HG02610 (cell line): ENCODE measurements at regions not wholly inside any gene's neighbourhood (a gene's known extent, or its start where the extent isn't known, plus 50 kb on each side); places are given as distances from the start of the nearest gene placed in this dataset.

ENCODE experiments used
- ATAC-seq: cut with Tn5 transposase; IDR thresholded peaks from one replicate; pipeline ENCODE4 v1.9.1; 2021; ENCODE audit warnings: mild to moderate bottlenecking, moderate library complexity; ENCODE audit not compliant: unreplicated experiment

DNA sequence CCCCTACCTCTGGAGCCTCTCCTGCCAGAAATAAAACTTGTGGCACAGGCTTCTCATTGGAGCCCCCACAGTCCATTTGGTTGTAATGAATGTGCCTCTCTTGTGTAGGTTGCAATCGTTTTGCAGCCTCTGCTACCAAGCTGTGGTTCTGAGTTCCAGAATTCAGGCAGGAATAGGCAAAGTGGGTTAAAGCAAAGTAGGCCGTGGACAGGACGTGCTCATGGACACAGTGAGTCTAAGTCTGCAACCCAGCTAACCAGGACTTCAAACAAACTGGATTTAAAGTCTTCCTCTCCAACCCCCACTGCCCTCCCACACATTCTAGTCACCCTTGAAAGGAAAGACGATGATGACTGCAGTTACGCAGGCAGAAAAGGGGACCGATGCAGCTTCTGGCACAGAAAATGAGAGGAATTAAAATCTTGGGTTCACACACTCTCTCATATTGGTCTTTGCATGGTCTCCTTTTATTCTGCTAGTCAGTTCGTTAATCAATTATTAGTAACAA is 260.0 kb downstream of the PIK3R1 start:
- no peak for ATAC-seq

DNA sequence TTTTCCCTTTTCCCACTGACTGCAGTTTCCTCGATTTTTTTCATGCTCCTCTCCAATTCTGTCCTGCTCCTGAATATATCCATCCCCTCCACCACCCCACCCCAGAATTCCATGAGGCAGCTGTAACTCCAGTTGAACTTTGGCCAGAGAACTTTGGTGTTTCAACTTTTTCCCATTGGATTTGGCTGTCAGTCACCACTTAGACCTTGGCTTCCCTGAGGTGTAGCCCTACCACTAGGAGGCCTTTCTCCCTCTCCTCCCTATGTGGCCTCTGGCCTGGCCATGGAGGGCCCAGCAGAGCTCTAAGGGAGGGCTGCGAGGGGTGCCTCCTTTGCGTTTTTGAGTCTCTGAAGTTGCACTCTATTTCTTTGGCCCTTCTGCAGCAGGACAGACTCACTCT is 261.3 kb downstream of the PIK3R1 start:
- no peak for ATAC-seq

DNA sequence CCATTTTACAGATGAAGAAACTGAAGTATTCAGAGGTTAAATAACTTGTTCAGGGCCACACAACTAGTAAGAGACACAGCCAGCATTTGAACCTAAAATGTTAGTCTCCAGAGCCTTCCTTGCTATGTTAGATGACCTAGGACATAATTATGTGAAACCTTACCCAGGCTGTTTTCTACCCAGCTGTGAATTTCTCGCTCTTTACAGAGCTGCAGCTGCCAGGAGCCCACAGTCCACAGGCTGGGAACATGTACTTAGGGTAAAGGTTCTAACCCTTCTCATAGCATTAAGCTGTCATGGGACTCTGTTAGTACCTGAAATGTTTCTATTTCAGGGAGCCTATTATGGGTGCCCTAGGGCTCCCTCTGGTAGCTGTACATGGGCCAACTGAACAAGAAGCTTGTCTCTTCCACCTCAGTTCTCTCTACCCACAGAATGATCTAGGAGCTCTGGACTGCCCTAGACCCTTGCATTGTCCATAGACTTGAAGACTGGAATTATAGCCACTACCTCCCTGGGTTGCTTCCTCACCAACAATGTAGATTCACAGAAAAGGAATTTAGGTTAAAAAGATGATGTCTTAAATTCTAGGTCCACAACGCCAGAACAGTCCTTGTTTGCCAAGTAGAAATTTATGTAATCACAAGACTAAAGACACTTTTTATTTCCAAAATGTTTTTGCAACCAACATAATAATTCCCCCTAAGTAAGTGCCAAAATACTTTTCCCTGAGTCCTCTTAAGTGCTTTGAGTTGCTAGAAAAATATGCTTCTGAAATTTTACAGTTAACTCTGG is 262.9 kb downstream of the PIK3R1 start:
- no peak for ATAC-seq

GRCh38 chr5:68479524-68479923 is 264.0 kb downstream of the PIK3R1 start:
- ATAC-seq, result no peak

- ATAC-seq, result no peak
These were observed 264.9 kb downstream of the PIK3R1 start for GRCh38 chr5:68480335-68480940.

DNA sequence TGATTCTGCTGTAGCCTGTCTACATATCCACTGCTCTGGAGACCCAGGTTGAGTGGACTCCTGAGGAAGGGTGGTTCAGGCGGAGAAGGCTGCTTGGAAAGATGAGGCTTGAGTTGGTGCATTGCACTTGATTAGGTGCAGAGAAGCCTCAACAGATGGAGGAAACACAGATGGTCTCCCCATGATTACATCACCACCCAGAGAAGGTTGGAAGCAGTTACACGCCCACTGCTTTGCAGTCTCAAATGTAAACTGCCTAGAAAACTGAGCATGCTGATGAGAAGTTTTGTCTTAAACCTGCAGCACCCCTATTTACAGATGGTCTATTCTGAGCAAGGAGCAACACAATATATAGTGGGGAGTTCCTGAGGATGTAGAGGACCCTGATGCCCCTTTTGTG is 266.6 kb downstream of the PIK3R1 start:
- no peak for ATAC-seq

DNA sequence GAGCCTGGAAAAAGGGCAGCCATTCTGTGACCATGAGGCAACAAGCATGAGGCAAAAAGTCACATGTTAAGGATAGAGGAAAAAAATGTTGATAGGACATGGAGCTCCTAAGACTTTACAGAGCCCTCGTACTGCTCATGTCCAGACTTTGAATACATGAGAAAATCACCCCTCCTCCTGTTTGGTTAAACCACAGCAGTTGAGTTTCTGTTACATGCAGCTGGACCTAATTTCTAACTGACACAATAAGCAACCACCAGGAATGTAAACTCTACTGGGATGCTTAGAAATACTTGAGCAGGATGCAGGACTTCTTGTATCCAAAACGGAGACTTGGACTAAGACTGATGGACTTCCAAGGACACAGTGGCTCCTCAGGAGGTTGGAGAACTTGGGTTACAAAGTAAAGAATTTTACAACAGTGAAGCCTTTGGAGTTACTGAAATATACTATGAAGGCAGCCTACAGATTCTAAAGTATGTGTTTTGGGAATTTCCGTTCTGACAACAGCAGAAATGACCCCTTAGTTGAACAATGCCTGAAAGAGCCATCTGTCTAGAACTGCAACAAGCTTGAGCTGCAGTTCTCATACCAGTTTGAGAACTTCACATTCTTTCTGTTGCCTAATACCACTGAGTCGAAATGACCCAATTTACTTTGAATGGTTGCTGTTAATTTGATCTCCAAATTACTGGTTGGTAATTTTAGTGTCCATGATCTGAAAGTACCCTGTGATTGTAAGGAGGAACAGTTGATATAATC is 268.9 kb downstream of the PIK3R1 start:
- no peak for ATAC-seq

- ATAC-seq, result no peak
These were observed 274.0 kb downstream of the PIK3R1 start for GRCh38 chr5:68489556-68489955.

GRCh38 chr5:68490406-68490805 is 274.9 kb downstream of the PIK3R1 start:
- ATAC-seq, result no peak

DNA sequence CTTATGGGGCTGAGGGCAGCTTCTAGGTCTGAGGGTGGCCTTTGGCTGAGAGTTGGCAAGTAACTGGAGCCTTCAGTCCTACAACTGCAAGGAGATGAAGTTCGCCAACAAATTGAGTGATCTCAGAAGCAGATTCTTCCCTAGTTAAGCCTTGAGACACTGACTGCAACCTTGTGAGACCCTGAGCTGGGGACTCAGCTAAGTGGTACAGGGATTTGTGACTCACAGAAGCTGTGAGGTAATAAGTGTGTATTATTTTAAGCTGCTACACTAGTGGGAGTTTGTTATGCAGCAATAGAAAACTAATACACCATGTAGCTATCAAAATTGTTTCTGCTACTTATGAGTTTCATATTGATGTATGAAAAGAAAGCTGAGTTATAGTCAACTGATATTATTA is 279.2 kb downstream of the PIK3R1 start:
- no peak for ATAC-seq

DNA sequence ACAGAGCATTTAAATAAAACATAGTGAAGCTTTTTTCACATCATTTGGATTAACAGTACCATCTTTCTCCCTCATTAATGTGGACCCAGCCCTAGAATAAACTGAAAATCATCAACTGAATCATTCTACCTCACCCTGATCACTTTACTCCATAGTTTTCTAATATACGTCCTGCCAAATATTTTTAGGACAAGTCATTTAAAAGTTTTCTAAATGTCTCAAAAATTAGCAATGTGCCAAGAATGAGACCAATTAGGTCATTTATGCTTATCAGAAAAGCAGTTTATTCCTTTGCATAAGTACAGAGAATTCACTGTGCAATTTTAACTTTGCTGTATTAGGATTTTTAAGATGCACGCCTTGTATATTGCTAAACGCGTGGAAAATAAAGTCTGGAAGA is 284.4 kb downstream of the PIK3R1 start:
- no peak for ATAC-seq

- no peak for ATAC-seq
These were observed 285.3 kb downstream of the PIK3R1 start for GRCh38 chr5:68500813-68501212.

DNA sequence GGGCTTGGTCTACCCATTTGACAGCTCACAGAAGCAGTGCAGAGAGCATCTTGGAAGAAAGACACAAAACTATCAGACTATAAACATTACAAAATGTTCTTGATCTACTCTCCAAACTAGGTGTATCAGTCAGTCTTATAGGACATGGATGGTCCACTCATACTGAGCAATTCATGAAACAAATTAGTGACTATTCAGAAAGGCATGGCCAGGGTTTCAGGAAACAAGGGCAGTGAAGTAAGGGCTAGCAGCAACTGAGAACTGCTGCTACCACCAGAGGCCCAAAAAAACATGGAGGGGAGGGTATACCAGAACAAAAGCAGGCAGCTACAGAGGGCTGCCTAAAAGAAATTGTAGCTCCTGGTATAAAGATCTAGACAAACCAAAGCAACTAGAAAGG is 287.0 kb downstream of the PIK3R1 start:
- no peak for ATAC-seq

- no peak for ATAC-seq
These were observed 288.8 kb downstream of the PIK3R1 start for GRCh38 chr5:68504306-68504705.

- no peak for ATAC-seq
These were observed 290.6 kb downstream of the PIK3R1 start for GRCh38 chr5:68505917-68506860.

DNA sequence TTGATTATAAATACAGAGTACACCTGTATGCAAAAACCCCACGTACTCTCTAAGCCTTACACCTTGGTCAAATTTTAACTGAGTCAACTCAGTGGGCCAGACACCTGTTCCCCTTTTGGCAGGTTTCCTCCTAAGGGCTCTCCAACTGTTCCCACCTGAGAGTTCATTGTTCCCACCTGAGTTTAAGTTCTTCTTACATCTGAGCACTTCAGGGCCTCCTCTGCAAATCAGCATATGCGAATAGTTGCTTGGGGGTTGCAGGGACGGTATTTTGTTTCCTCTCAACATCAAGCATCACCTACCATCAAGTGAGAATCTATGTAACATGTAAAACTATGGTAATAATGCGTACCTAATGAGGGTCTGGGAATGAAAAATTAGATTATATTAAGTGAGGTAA is 300.0 kb downstream of the PIK3R1 start:
- ATAC-seq, result no peak

- no peak for ATAC-seq
These were observed 302.7 kb downstream of the PIK3R1 start for GRCh38 chr5:68518286-68518685.

GRCh38 chr5:68519143-68519542 is 303.6 kb downstream of the PIK3R1 start:
- no peak for ATAC-seq

DNA sequence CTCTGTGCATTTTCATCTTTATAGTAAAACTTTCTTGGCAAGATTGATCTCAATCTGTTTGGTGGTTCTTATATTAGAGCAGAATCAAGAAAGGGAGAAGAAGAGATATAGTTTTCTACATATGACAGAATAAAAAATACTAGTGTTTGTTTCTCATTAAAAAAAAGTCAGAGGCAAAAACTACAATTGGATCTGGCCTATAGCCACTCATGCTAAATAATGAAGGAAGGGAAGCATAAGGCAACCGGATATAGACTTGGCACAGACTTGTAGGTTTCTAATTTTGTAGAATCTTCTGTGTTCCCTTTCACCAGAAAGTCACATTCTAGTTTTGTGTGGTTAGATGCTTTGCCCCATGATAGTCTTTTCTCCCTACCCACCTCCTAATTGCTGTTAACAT is 306.2 kb downstream of the PIK3R1 start:
- no peak for ATAC-seq

DNA sequence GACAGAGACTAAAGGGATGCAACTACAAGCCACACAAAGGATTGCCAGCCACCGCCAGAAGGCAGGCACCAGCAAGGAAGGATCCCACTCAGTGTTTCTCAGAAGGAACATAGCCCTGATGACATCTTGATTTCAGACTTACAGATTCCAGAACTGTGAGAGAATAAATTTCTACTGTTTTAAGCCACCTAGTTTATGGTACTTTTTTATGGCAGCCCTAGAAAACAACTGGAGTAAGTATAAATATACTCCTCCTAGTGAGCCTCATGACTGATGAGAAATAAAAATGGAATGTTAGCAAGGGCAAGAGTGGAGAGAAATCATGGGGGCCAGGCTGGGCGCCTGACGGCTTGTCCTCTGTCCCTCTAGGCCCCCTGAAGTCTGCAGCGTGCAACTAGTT is 307.3 kb downstream of the PIK3R1 start:
- ATAC-seq, result no peak

- no peak for ATAC-seq
These were observed 313.3 kb downstream of the PIK3R1 start for GRCh38 chr5:68528821-68529273.
